HG03175 (cell line): ENCODE measurements at regions not wholly inside any gene's neighbourhood (a gene's known extent, or its start where the extent isn't known, plus 50 kb on each side); places are given as distances from the start of the nearest gene placed in this dataset.
"Not testable (repeated sequence)": the region's sequence is repeated elsewhere in the genome, so short reads cannot be mapped to it uniquely, and the experiment has no call there.

Source experiments
- ATAC-seq: cut with Tn5 transposase; IDR thresholded peaks from one replicate; pipeline ENCODE4 v1.9.1; 2021; ENCODE audit warnings: mild to moderate bottlenecking, moderate library complexity; ENCODE audit not compliant: unreplicated experiment

- ATAC-seq = no peak
These were observed 105.4 kb downstream of the RFX6 start for GRCh38 chr6:116982401-116982800.

DNA sequence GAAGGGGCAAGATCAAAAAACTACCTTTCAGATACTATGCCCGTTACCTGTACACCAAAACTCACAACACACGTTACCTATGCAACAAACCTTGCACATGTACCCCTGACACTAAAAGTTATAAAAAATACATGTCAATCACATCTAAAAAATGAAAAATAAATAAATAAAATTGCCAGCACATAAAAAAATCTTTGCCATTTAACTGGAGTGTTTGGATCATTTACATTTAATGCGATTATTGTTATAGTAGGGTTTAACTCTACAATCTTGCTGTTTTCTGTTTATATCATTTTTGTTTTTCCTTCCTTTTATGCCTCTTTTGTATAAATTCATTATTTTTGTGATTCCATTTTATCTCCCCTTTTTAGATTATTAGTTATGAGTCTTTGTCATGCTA lies 106.3 kb downstream of the RFX6 start:
- ATAC-seq = no peak

DNA sequence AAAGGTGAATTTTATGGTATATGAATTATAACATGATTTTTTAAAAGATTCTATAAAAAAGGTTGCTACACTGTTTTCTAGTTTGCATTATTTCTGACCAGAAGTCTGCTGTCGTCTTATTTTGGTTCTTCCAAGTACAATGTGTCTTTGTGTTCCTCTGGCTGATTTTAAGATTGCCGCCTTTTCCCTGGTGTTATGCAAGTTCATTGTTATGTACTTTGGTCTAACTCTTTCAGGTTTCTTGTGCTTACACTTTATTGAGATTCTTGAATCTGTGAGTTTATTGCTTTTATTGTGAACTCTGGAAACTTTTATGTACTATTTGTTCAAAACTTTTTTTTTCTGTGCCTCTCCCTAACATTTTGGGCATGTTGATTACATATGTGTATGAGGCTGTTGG lies 109.8 kb downstream of the RFX6 start:
- no peak for ATAC-seq

GRCh38 chr6:116990679-116991078 lies 113.6 kb downstream of the RFX6 start:
- no peak for ATAC-seq

GRCh38 chr6:116992546-116992945 lies 115.5 kb downstream of the RFX6 start:
- no peak for ATAC-seq

DNA sequence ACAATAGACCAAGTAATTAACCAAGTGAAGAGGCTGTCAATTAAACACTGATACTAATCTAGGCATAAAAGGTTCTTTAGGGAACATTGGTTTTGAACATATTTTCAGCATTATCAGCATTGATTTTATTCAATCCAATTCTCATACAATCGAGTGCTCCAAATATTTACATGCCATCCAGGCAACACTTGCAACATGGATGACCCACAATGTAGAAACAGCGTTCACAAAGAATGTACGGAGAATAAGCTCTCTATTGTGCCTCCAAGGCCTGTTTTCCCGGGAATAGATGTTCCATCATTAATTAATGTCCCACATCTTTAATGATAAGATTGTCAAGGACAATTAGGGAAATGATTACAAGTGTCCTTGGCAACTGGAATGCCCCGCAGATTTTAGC lies 117.4 kb downstream of the RFX6 start:
- no peak for ATAC-seq

GRCh38 chr6:116996842-116997241 lies 119.8 kb downstream of the RFX6 start:
- no peak for ATAC-seq

DNA sequence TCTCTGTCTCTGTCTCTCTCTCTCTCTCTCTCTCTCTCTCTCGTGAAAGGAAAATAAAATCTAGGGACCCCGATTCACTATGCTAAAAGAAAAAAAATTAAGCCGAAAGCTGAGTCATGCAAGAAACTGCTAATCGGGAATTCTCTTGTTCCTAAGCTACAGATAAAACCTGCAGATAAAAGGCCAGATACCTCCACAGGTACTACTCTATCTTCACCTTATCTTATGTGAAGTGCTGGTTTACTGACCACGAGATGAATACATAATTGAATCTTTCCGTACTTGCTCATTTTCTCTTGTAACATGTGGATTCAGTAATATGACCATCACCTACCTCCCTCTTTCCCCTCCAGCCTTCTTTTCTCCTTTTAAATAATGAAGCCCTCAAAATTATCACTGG lies 120.5 kb downstream of the RFX6 start:
- no peak for ATAC-seq

GRCh38 chr6:117007659-117008058 lies 130.6 kb downstream of the RFX6 start:
- no peak for ATAC-seq

- ATAC-seq = peak; percentile 64
These were observed 131.6 kb downstream of the RFX6 start for GRCh38 chr6:117008618-117009017.

- ATAC-seq = not testable (repeated sequence)
These were observed 137.8 kb downstream of the RFX6 start for GRCh38 chr6:117014641-117015473.

GRCh38 chr6:117015474-117015804 lies 138.4 kb downstream of the RFX6 start:
- ATAC-seq = not testable (repeated sequence)

DNA sequence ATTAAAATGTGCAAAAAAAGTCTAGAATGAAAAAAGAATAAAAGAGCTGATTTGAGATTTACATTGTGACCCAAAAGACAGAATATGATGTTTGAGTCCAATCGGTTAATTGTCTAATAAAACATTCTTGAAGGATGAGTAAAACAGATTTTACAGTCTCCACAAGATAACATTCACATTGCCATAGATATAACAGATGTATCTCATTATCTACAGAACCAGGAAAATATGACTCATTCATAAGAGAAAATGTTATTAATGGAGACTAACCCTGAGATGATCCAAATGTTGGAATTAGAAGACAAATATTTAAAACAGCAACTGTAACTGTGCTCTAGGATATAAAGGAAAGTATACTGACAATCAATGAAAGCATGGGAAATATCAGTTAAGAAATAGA lies 141.7 kb downstream of the RFX6 start:
- no peak for ATAC-seq

GRCh38 chr6:117022774-117023173 lies 145.7 kb downstream of the RFX6 start:
- no peak for ATAC-seq

DNA sequence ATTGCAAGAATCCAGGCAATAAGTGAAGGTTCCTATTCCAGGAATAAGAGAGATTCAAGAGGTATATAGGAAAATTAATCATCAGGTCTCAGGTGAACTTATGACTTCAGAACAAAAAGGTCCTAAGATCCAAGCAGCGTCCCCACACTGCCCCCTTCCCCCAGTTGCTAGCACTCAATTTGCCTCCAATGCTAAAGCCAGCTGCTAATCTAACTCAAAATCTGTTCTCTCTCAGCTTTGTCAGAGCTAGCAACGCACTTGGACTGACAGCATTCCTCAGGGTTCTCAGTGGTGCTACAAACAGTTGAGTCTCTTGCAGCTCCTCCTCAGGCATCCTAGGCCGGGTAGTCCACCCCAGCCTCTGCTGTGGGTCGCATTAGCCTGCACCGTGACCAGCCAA lies 148.3 kb downstream of the RFX6 start:
- no peak for ATAC-seq

DNA sequence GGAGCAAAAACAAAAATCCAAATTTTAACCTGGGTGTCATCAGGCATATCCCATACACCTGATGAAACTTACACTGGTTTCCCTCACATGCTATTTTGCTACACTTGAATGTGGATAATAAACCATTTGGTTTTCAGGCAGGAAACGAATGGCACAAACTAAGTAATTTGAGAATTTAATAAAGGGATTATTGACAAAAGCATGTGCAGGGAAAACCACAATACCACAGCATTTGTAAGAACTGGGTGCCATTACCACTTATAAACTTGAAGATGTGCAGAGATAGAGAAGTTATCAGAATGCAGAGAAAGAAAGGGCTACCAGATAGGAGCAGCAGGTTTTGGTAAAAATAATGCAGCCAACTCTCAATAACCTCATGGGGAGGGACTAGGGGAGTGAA lies 151.2 kb downstream of the RFX6 start:
- ATAC-seq = no peak

DNA sequence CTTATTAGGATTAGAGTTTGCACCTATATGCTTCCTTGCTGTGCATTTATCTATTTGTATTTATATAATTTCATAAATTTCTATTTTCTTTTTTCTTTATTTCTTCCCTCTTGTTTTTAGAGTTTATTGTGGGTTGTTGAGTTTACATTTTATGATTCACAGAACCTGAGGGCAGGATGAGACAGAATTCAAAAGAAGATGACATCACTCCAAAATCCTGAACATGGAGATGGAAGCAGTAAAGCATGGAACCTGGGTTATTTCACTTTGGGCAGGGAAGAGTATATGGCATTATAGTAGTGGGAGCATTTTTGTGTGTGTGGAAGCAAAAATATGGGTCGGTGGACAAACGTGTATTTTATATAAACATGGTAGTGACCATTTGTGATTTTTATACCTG lies 157.5 kb downstream of the RFX6 start:
- ATAC-seq = no peak

GRCh38 chr6:117034971-117035370 lies 157.9 kb downstream of the RFX6 start:
- ATAC-seq = no peak

GRCh38 chr6:117050301-117050700 lies 173.3 kb downstream of the RFX6 start:
- no peak for ATAC-seq

GRCh38 chr6:117072134-117072533 lies 193.2 kb upstream of the VGLL2 start:
- ATAC-seq = no peak

GRCh38 chr6:117072781-117073180 lies 192.6 kb upstream of the VGLL2 start:
- no peak for ATAC-seq

GRCh38 chr6:117074672-117075071 lies 190.7 kb upstream of the VGLL2 start:
- no peak for ATAC-seq

DNA sequence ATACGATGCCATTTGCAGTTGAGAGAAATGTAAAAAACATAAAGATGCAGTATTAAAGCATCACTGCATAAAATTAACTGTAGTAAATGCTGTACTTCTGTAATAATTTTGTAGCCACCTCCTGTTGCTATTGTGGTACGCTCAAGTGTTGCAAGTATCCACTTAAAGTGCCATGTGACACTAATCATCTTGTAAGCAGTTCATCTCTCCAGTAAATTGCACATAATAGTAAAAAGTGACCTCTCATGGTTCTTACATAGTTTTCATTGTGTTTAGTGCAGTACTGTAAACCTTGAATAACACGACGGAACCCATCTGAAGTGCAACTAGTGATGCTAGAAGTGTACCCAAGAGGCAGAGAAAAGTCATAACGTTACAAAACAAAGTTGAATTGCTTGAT lies 190.1 kb upstream of the VGLL2 start:
- no peak for ATAC-seq
